ENCODE measurements at regions not wholly inside any gene's neighbourhood (a gene's known extent, or its start where the extent isn't known, plus 50 kb on each side); places are given as distances from the start of the nearest gene placed in this dataset.

- no peak for DNase-seq (ENCODE audit: low read depth)
- H3K4me3 ChIP-seq (ENCODE audit: low read depth, low read length) = no peak overlapping the region
- TF ChIP-seq CTCF (IDR thresholded peaks at IDR 0.05; ENCODE audit: low read depth, low read length, missing control alignments) = no peak
Observed at GRCh38 chr17:5662409-5663085, 78.2 kb upstream of the NLRP1 start.

GRCh38 chr17:5665164-5665563 lies 80.9 kb upstream of the NLRP1 start:
- H3K4me3 ChIP-seq (ENCODE audit: low read depth, low read length) = no peak overlapping the region
- DNase-seq (ENCODE audit: low read depth) = no peak
- no peak for TF ChIP-seq CTCF (IDR thresholded peaks at IDR 0.05; ENCODE audit: low read depth, low read length, missing control alignments)

GRCh38 chr17:5667871-5668270 lies 83.6 kb upstream of the NLRP1 start:
- no peak for DNase-seq (ENCODE audit: low read depth)

GRCh38 chr17:5668557-5669138 lies 84.3 kb upstream of the NLRP1 start:
- no peak overlapping the region for H3K4me3 ChIP-seq (ENCODE audit: low read depth, low read length)
- no peak for TF ChIP-seq CTCF (IDR thresholded peaks at IDR 0.05; ENCODE audit: low read depth, low read length, missing control alignments)
- no peak for DNase-seq (ENCODE audit: low read depth)

More at GRCh38 chr17:5667871-5668270, 83.6 kb upstream of the NLRP1 start:
- TF ChIP-seq CTCF (IDR thresholded peaks at IDR 0.05; ENCODE audit: low read depth, low read length, missing control alignments) = peak; percentile 48
- no peak overlapping the region for H3K4me3 ChIP-seq (ENCODE audit: low read depth, low read length)

- DNase-seq (ENCODE audit: low read depth) = no peak
- H3K4me3 ChIP-seq (ENCODE audit: low read depth, low read length) = no peak overlapping the region
- TF ChIP-seq CTCF (IDR thresholded peaks at IDR 0.05; ENCODE audit: low read depth, low read length, missing control alignments) = no peak
Observed at GRCh38 chr17:5669191-5669590, 84.9 kb upstream of the NLRP1 start.

GRCh38 chr17:5672141-5672540 lies 87.8 kb upstream of the NLRP1 start:
- no peak for TF ChIP-seq CTCF (IDR thresholded peaks at IDR 0.05; ENCODE audit: low read depth, low read length, missing control alignments)
- no peak overlapping the region for H3K4me3 ChIP-seq (ENCODE audit: low read depth, low read length)
- no peak for DNase-seq (ENCODE audit: low read depth)
